ENCODE measurements at regions not wholly inside any gene's neighbourhood (a gene's known extent, or its start where the extent isn't known, plus 50 kb on each side); places are given as distances from the start of the nearest gene placed in this dataset.
"Not testable (repeated sequence)": the region's sequence is repeated elsewhere in the genome, so short reads cannot be mapped to it uniquely, and the experiment has no call there.

GRCh38 chr3:69688400-69688799 is 50.9 kb upstream of the MITF start:
- intact Hi-C loops (cut with DNase I), result no loop called here

GRCh38 chr3:69687641-69688040 is 51.6 kb upstream of the MITF start:
- intact Hi-C loops (cut with DNase I), result no loop called here
- DNase-seq, result no peak

More at GRCh38 chr3:69688400-69688799, 50.9 kb upstream of the MITF start:
- no peak for DNase-seq

- no peak for DNase-seq
- intact Hi-C loops (cut with DNase I), result no loop called here
Observed at GRCh38 chr3:69686056-69686455, 53.2 kb upstream of the MITF start.

- no peak for DNase-seq
- intact Hi-C loops (cut with DNase I), result no loop called here
Observed at GRCh38 chr3:69684309-69684961, 54.8 kb upstream of the MITF start.

- intact Hi-C loops (cut with DNase I), result no loop called here
- no peak for DNase-seq
Observed at GRCh38 chr3:69683082-69683806, 56.0 kb upstream of the MITF start.

- DNase-seq, result peak in 2 of 10 donors; percentile 76 to 78
- intact Hi-C loops (cut with DNase I), result loop anchor here (10.0 kb wide), 1 partner anchor 373 kb away; no protein-coding TSS in a partner anchor
Observed at GRCh38 chr3:69677456-69677855, 61.8 kb upstream of the MITF start.

GRCh38 chr3:69675786-69676530 is 63.3 kb upstream of the MITF start:
- DNase-seq, result peak in 2 of 10 donors; percentile 34 to 43
- intact Hi-C loops (cut with DNase I), result loop anchor here (10.0 kb wide), 1 partner anchor 371 kb away; no protein-coding TSS in a partner anchor

GRCh38 chr3:69674752-69675151 is 64.5 kb upstream of the MITF start:
- intact Hi-C loops (cut with DNase I), result loop anchor here (5.0 to 10.0 kb wide), 4 partner anchors 117 to 552 kb away; partner anchors contain the start of gene LMOD3
- no peak for DNase-seq

GRCh38 chr3:69671082-69671952 is 67.9 kb upstream of the MITF start:
- DNase-seq, result peak in 3 of 10 donors; percentile 30 to 85 (median 46)
- intact Hi-C loops (cut with DNase I), result loop anchor here (2.0 to 10.0 kb wide), 5 partner anchors 114 to 549 kb away; partner anchors contain the start of gene LMOD3

- DNase-seq, result no peak
- intact Hi-C loops (cut with DNase I), result loop anchor here (10.0 kb wide), 1 partner anchor 224 kb away; no protein-coding TSS in a partner anchor
Observed at GRCh38 chr3:69669070-69669469, 70.2 kb upstream of the MITF start.

GRCh38 chr3:69665026-69665737 is 74.1 kb upstream of the MITF start:
- DNase-seq, result no peak
- intact Hi-C loops (cut with DNase I), result loop anchor here (10.0 kb wide), 1 partner anchor 220 kb away; no protein-coding TSS in a partner anchor

GRCh38 chr3:69660631-69661030 is 78.6 kb upstream of the MITF start:
- intact Hi-C loops (cut with DNase I), result loop anchor here (10.0 kb wide), 1 partner anchor 216 kb away; no protein-coding TSS in a partner anchor
- DNase-seq, result peak in 2 of 10 donors; percentile 79 to 80

- intact Hi-C loops (cut with DNase I), result no loop called here
- no peak for DNase-seq
Observed at GRCh38 chr3:69659180-69659910, 79.9 kb upstream of the MITF start.

- intact Hi-C loops (cut with DNase I), result no loop called here
- DNase-seq, result no peak
Observed at GRCh38 chr3:69658514-69659140, 80.6 kb upstream of the MITF start.

GRCh38 chr3:69657030-69657429 is 82.2 kb upstream of the MITF start:
- DNase-seq; intact Hi-C loops (cut with DNase I): not testable (repeated sequence)

GRCh38 chr3:69651765-69652164 is 87.5 kb upstream of the MITF start:
- DNase-seq, result no peak
- intact Hi-C loops (cut with DNase I), result no loop called here

GRCh38 chr3:69650066-69650419 is 89.2 kb upstream of the MITF start:
- DNase-seq, result no peak
- intact Hi-C loops (cut with DNase I), result no loop called here
